Naive thymus-derived CD4-positive, alpha-beta T cell (primary cell): ENCODE measurements at regions not wholly inside any gene's neighbourhood (a gene's known extent, or its start where the extent isn't known, plus 50 kb on each side); places are given as distances from the start of the nearest gene placed in this dataset.
"Not testable (repeated sequence)": the region's sequence is repeated elsewhere in the genome, so short reads cannot be mapped to it uniquely, and the experiment has no call there.

ENCODE experiments used
- ATAC-seq: fragments of 150-1000 bp; cut with Tn5 transposase; 2 replicates; pipeline ENCODE4 v1.10.0; 2021; ENCODE audit warnings: mild to moderate bottlenecking, moderate library complexity
- CTCF ChIA-PET: fragments of 350-600 bp; sonication (Branson Sonifier 250); formaldehyde crosslinking; loops from one replicate; lab custom pipeline; 2021; ENCODE audit warnings: antibody characterized with exemption; lab: Charles Lee
- POLR2A ChIA-PET: fragments of 350-600 bp; sonication (Branson Sonifier 250); formaldehyde crosslinking; loops from one replicate; lab custom pipeline; 2021; ENCODE audit warnings: antibody characterized with exemption, inconsistent platforms; lab: Charles Lee
- DNase-seq, 9 donors: peaks; one replicate each; pipeline versions ENCODE4 v3.0.0 to v3.0.0-alpha.2; 2020 to 2022; ENCODE audit warnings: mixed read lengths in 1 of 9
- H3K27ac ChIP-seq: one replicate; pipeline ENCODE4 v1.7.0; 2013; ENCODE audit warnings: mild to moderate bottlenecking, low read depth, low read length, moderate library complexity
- H3K27me3 ChIP-seq, 2 donors: one replicate each; pipeline ENCODE4 v1.7.0; 2013; ENCODE audit warnings: low read length in 2 of 2, mild to moderate bottlenecking in 2 of 2, moderate library complexity in 2 of 2; ENCODE audit not compliant: control insufficient read depth in 2 of 2, insufficient read depth in 2 of 2
- H3K36me3 ChIP-seq, 3 experiments: 1 replicate in 2 of 3; 2 replicates in 1 of 3; pipeline ENCODE4 v1.7.0; 2013; ENCODE audit warnings: low read length in 3 of 3, mild to moderate bottlenecking in 3 of 3, moderate library complexity in 1 of 3; ENCODE audit not compliant: insufficient read depth in 3 of 3, control insufficient read depth in 2 of 3
- H3K4me1 ChIP-seq, 2 donors: one replicate each; pipeline ENCODE4 v1.7.0; 2013; ENCODE audit warnings: low read length in 2 of 2, mild to moderate bottlenecking in 2 of 2, moderate library complexity in 1 of 2; ENCODE audit not compliant: control insufficient read depth in 2 of 2, insufficient read depth in 2 of 2
- H3K4me3 ChIP-seq: 2 replicates; pipeline ENCODE4 v1.7.0; 2013; ENCODE audit warnings: mild to moderate bottlenecking, low read length
- H3K9me3 ChIP-seq, 3 experiments: 1 replicate in 2 of 3; 2 replicates in 1 of 3; pipeline ENCODE4 v1.7.0; 2013; ENCODE audit warnings: low read length in 3 of 3; ENCODE audit not compliant: control insufficient read depth in 2 of 3
- H3K27ac Mint-ChIP-seq, 9 donors: one replicate each; pipeline ENCODE4 v1.8.0; 2020 to 2022; ENCODE audit warnings: mixed read lengths in 9 of 9, mild to moderate bottlenecking in 8 of 9, moderate library complexity in 5 of 9, inconsistent platforms in 2 of 9
- H3K27me3 Mint-ChIP-seq, 5 donors: one replicate each; pipeline ENCODE4 v1.8.0; 2021 to 2022; ENCODE audit warnings: mixed read lengths in 5 of 5, mild to moderate bottlenecking in 1 of 5
- H3K36me3 Mint-ChIP-seq, 5 donors: one replicate each; pipeline ENCODE4 v1.8.0; 2020 to 2022; ENCODE audit warnings: mixed read lengths in 5 of 5, mild to moderate bottlenecking in 3 of 5, inconsistent platforms in 1 of 5
- H3K4me1 Mint-ChIP-seq, 7 donors: one replicate each; pipeline ENCODE4 v1.8.0; 2020 to 2022; ENCODE audit warnings: mixed read lengths in 7 of 7, mild to moderate bottlenecking in 3 of 7, inconsistent platforms in 1 of 7
- H3K4me3 Mint-ChIP-seq, 10 donors: one replicate each; pipeline ENCODE4 v1.8.0; 2020 to 2022; ENCODE audit warnings: mild to moderate bottlenecking in 10 of 10, mixed read lengths in 10 of 10, moderate library complexity in 6 of 10, inconsistent platforms in 2 of 10
- H3K9me3 Mint-ChIP-seq, 11 donors: one replicate each; pipeline ENCODE4 v1.8.0; 2020 to 2022; ENCODE audit warnings: mixed read lengths in 11 of 11, mild to moderate bottlenecking in 4 of 11, inconsistent platforms in 1 of 11, moderate library complexity in 1 of 11
- intact Hi-C, 2 donors: fragments of 100-400 bp; cut with micrococcal nuclease; formaldehyde crosslinking; loops; one replicate each; pipeline ENCODE4 v1.15.1; 2023

- intact Hi-C loops, result no loop called here
- ChIA-PET POLR2A (no interaction called here), CTCF (no interaction called here)
- Mint-ChIP-seq H3K4me1 (no peaks in the 10 kb centered on the region), H3K27me3 (no peaks in the 10 kb centered on the region), H3K4me3 (no peak overlapping the region), H3K9me3 (peaks cover 0 to 6% (median 0%) of the 10 kb centered on the region in 11 donors), H3K27ac (no peak overlapping the region), H3K36me3 (no peaks in the 10 kb centered on the region)
- ATAC-seq (no peak), DNase-seq (no peak)
- Histone ChIP-seq H3K27ac (no peak overlapping the region), H3K27me3 (no peaks in the 10 kb centered on the region), H3K36me3 (no peaks in the 10 kb centered on the region), H3K4me1 (no peaks in the 10 kb centered on the region), H3K4me3 (no peak overlapping the region), H3K9me3 (no peaks in the 10 kb centered on the region)
These were observed 227.4 kb upstream of the CXorf51B start for GRCh38 chrX:146581981-146582712.

GRCh38 chrX:146602246-146602645 lies 207.3 kb upstream of the CXorf51B start:
- DNase-seq, result no peak
- H3K36me3 Mint-ChIP-seq, result no peaks in the 10 kb centered on the region
- H3K4me3 ChIP-seq, result no peak overlapping the region
- H3K36me3 ChIP-seq, result no peaks in the 10 kb centered on the region
- H3K4me1 ChIP-seq, result no peaks in the 10 kb centered on the region
- ChIA-PET CTCF (no interaction called here), POLR2A (no interaction called here)
- no peaks in the 10 kb centered on the region for H3K4me1 Mint-ChIP-seq
- H3K27me3 Mint-ChIP-seq, result no peaks in the 10 kb centered on the region
- no peak for ATAC-seq
- intact Hi-C loops, result no loop called here
- no peak overlapping the region for H3K4me3 Mint-ChIP-seq
- no peak overlapping the region for H3K27ac Mint-ChIP-seq
- H3K9me3 Mint-ChIP-seq, result peaks cover 0 to 5% (median 0%) of the 10 kb centered on the region in 11 donors
- no peak overlapping the region for H3K27ac ChIP-seq
- no peaks in the 10 kb centered on the region for H3K9me3 ChIP-seq
- H3K27me3 ChIP-seq, result no peaks in the 10 kb centered on the region

GRCh38 chrX:146604196-146604595 lies 205.4 kb upstream of the CXorf51B start:
- Histone ChIP-seq H3K9me3 (no peaks in the 10 kb centered on the region), H3K27me3 (no peaks in the 10 kb centered on the region), H3K4me3 (no peak overlapping the region), H3K36me3 (no peaks in the 10 kb centered on the region), H3K27ac (no peak overlapping the region), H3K4me1 (no peaks in the 10 kb centered on the region)
- ATAC-seq, result no peak
- no peaks in the 10 kb centered on the region for H3K36me3 Mint-ChIP-seq
- no peak overlapping the region for H3K4me3 Mint-ChIP-seq
- no peaks in the 10 kb centered on the region for H3K4me1 Mint-ChIP-seq
- intact Hi-C loops, result no loop called here
- no peak for DNase-seq
- no peaks in the 10 kb centered on the region for H3K27me3 Mint-ChIP-seq
- H3K9me3 Mint-ChIP-seq, result peaks cover 0 to 2% (median 0%) of the 10 kb centered on the region in 11 donors
- ChIA-PET POLR2A (no interaction called here), CTCF (no interaction called here)
- no peak overlapping the region for H3K27ac Mint-ChIP-seq

GRCh38 chrX:146614663-146615478 lies 194.7 kb upstream of the CXorf51B start:
- no peaks in the 10 kb centered on the region for H3K36me3 Mint-ChIP-seq

GRCh38 chrX:146615628-146616348 lies 193.8 kb upstream of the CXorf51B start:
- DNase-seq (no peak), ATAC-seq (no peak)
- Mint-ChIP-seq H3K4me3 (no peak overlapping the region), H3K36me3 (no peaks in the 10 kb centered on the region), H3K27me3 (no peaks in the 10 kb centered on the region), H3K27ac (no peak overlapping the region), H3K9me3 (peaks cover 0 to 4% (median 0%) of the 10 kb centered on the region in 11 donors), H3K4me1 (no peaks in the 10 kb centered on the region)
- no peaks in the 10 kb centered on the region for H3K27me3 ChIP-seq
- intact Hi-C loops, result no loop called here
- ChIA-PET POLR2A (no interaction called here), CTCF (no interaction called here)
- H3K4me3 ChIP-seq, result no peak overlapping the region
- H3K36me3 ChIP-seq, result no peaks in the 10 kb centered on the region
- H3K4me1 ChIP-seq, result no peaks in the 10 kb centered on the region
- no peaks in the 10 kb centered on the region for H3K9me3 ChIP-seq
- H3K27ac ChIP-seq, result no peak overlapping the region

More at GRCh38 chrX:146614663-146615478, 194.7 kb upstream of the CXorf51B start:
- Mint-ChIP-seq H3K27me3 (no peaks in the 10 kb centered on the region), H3K27ac (no peak overlapping the region), H3K4me3 (no peak overlapping the region), H3K4me1 (no peaks in the 10 kb centered on the region), H3K9me3 (peaks cover 0 to 7% (median 1%) of the 10 kb centered on the region in 11 donors)
- Histone ChIP-seq H3K4me3 (no peak overlapping the region), H3K4me1 (no peaks in the 10 kb centered on the region), H3K27me3 (no peaks in the 10 kb centered on the region), H3K36me3 (no peaks in the 10 kb centered on the region), H3K27ac (no peak overlapping the region), H3K9me3 (no peaks in the 10 kb centered on the region)
- DNase-seq, result no peak
- POLR2A ChIA-PET, result no interaction called here
- no peak for ATAC-seq
- intact Hi-C loops, result no loop called here
- CTCF ChIA-PET, result no interaction called here

GRCh38 chrX:146619943-146620342 lies 189.6 kb upstream of the CXorf51B start:
- H3K4me1 ChIP-seq, CTCF ChIA-PET, H3K4me3 Mint-ChIP-seq, H3K4me1 Mint-ChIP-seq, H3K27ac Mint-ChIP-seq, H3K9me3 Mint-ChIP-seq, H3K27me3 ChIP-seq, ATAC-seq, DNase-seq, H3K36me3 Mint-ChIP-seq, POLR2A ChIA-PET, H3K27me3 Mint-ChIP-seq, H3K9me3 ChIP-seq, H3K36me3 ChIP-seq, H3K27ac ChIP-seq, H3K4me3 ChIP-seq, intact Hi-C loops: not testable (repeated sequence)
